IMR-90 (cell line): ENCODE measurements at regions not wholly inside any gene's neighbourhood (a gene's known extent, or its start where the extent isn't known, plus 50 kb on each side); places are given as distances from the start of the nearest gene placed in this dataset.

Experiments
- ATAC-seq: fragments of 200-7000 bp; cut with Tn5 transposase; 2 replicates; pipeline ENCODE4 v1.9.1; 2020; ENCODE audit warnings: low read depth, mild to moderate bottlenecking, moderate library complexity
- BruUV-seq: library from RNA; stranded (reverse); fragments of 400-500 nt; replicated peaks from 2 replicates; lab custom pipeline; 2021; lab: Mats Ljungman, UMichigan
- CTCF ChIA-PET: fragments of 300-600 bp; formaldehyde crosslinking; extraction: SDS; loops from one replicate; lab custom pipeline; 2021; ENCODE audit warnings: antibody characterized with exemption; lab: Yijun Ruan, JAX
- POLR2A ChIA-PET: fragments of 300-600 bp; sonication (Branson Sonifier 250); formaldehyde crosslinking; loops from one replicate; lab custom pipeline; 2022; ENCODE audit warnings: antibody characterized with exemption; ENCODE audit not compliant: unreplicated experiment; lab: Charles Lee
- DNase-seq: peaks from one replicate; pipeline ENCODE4 v3.0.0; 2013
- H2AFZ ChIP-seq: replicated peaks from 2 replicates; pipeline ENCODE3; 2013; ENCODE audit warnings: low read length, mild to moderate bottlenecking; ENCODE audit not compliant: poor library complexity
- H2AK5ac ChIP-seq: 2 replicates; pipeline ENCODE4 v1.6.1; 2013; ENCODE audit warnings: low read depth, low read length, inconsistent platforms
- H2AK9ac ChIP-seq: replicated peaks from 2 replicates; pipeline ENCODE3; 2013; ENCODE audit warnings: mild to moderate bottlenecking, low read depth, low read length, moderate library complexity; ENCODE audit not compliant: poor library complexity
- H2BK120ac ChIP-seq: 2 replicates; pipeline ENCODE4 v1.6.1; 2013; ENCODE audit warnings: low read depth, low read length, inconsistent platforms
- H2BK15ac ChIP-seq: 3 replicates; pipeline ENCODE4 v1.6.1; 2013; ENCODE audit warnings: low read depth, low read length, inconsistent platforms
- H2BK20ac ChIP-seq: 2 replicates; pipeline ENCODE4 v1.6.1; 2013; ENCODE audit warnings: low read depth, mild to moderate bottlenecking, inconsistent platforms, low read length, moderate library complexity
- H2BK5ac ChIP-seq: 2 replicates; pipeline ENCODE4 v1.6.1; 2013; ENCODE audit warnings: mild to moderate bottlenecking, low read depth, low read length, inconsistent platforms; ENCODE audit not compliant: poor library complexity, severe bottlenecking
- H3K14ac ChIP-seq: replicated peaks from 2 replicates; pipeline ENCODE4 v1.6.1; 2013; ENCODE audit warnings: low read depth, low read length, inconsistent platforms
- H3K18ac ChIP-seq: 2 replicates; pipeline ENCODE4 v1.6.1; 2013; ENCODE audit warnings: low read depth, low read length, control low read depth
- H3K23ac ChIP-seq: 2 replicates; pipeline ENCODE4 v1.6.1; 2013; ENCODE audit warnings: low read depth, low read length, inconsistent platforms
- H3K27ac ChIP-seq: 2 replicates; pipeline ENCODE4 v1.5.1; 2013; ENCODE audit warnings: mild to moderate bottlenecking, control low read depth, low read length; ENCODE audit not compliant: insufficient read depth
- H3K27me3 ChIP-seq: 2 replicates; pipeline ENCODE4 v1.6.1; 2013; ENCODE audit warnings: low read length; ENCODE audit not compliant: control insufficient read depth, insufficient read depth
- H3K36me3 ChIP-seq: 2 replicates; pipeline ENCODE4 v1.6.1; 2013; ENCODE audit warnings: low read length, mixed read lengths; ENCODE audit not compliant: control insufficient read depth, insufficient read depth
- H3K4ac ChIP-seq: 2 replicates; pipeline ENCODE4 v1.6.1; 2013; ENCODE audit warnings: low read depth, low read length, inconsistent platforms
- H3K4me1 ChIP-seq: 2 replicates; pipeline ENCODE4 v1.6.1; 2013; ENCODE audit warnings: low read length, mixed read lengths; ENCODE audit not compliant: control insufficient read depth, insufficient read depth
- H3K4me2 ChIP-seq: 2 replicates; pipeline ENCODE4 v1.6.1; 2013; ENCODE audit warnings: low read depth, mild to moderate bottlenecking, control low read depth, low read length, moderate library complexity
- H3K4me3 ChIP-seq: 2 replicates; pipeline ENCODE4 v1.5.1; 2013; ENCODE audit warnings: low read depth, mild to moderate bottlenecking, control low read depth, low read length, moderate library complexity; ENCODE audit not compliant: insufficient read depth
- H3K56ac ChIP-seq: 2 replicates; pipeline ENCODE4 v1.6.1; 2013; ENCODE audit warnings: low read length, inconsistent platforms; ENCODE audit not compliant: insufficient read depth; ENCODE audit errors: extremely low read depth
- H3K79me1 ChIP-seq, 2 experiments: 2 replicates each; pipeline ENCODE4 v1.6.1; 2013; ENCODE audit warnings: low read length in 2 of 2, inconsistent platforms in 1 of 2, low read depth in 1 of 2
- H3K9ac ChIP-seq: 2 replicates; pipeline ENCODE4 v1.6.1; 2013; ENCODE audit warnings: low read depth, low read length, control low read depth
- H3K9me1 ChIP-seq: 2 replicates; pipeline ENCODE4 v1.6.1; 2013; ENCODE audit warnings: low read length, inconsistent platforms; ENCODE audit not compliant: insufficient read depth
- H3K9me3 ChIP-seq: 2 replicates; pipeline ENCODE4 v1.6.1; 2013; ENCODE audit warnings: low read length; ENCODE audit not compliant: control insufficient read depth, insufficient read depth
- H4K20me1 ChIP-seq: 2 replicates; pipeline ENCODE4 v1.6.1; 2013; ENCODE audit warnings: low read length, inconsistent platforms; ENCODE audit not compliant: insufficient read depth
- H4K5ac ChIP-seq: 2 replicates; pipeline ENCODE4 v1.6.1; 2013; ENCODE audit warnings: mild to moderate bottlenecking, low read depth, low read length, control low read depth
- H4K8ac ChIP-seq, 2 experiments: 2 replicates each; pipeline ENCODE4 v1.6.1; 2013; ENCODE audit warnings: low read depth in 2 of 2, low read length in 2 of 2, control low read depth in 1 of 2, inconsistent platforms in 1 of 2
- H4K91ac ChIP-seq: 2 replicates; pipeline ENCODE4 v1.6.1; 2013; ENCODE audit warnings: low read depth, low read length, inconsistent platforms; ENCODE audit not compliant: insufficient read depth
- CHD1 ChIP-seq: IDR thresholded peaks from 2 replicates; pipeline ENCODE4 v1.6.1; 2012; ENCODE audit warnings: low read depth, low read length, improper control_type of control experiment
- FOS ChIP-seq: fragments of 150-350 bp; IDR thresholded peaks from 2 replicates; pipeline ENCODE4 v1.6.1; 2016; ENCODE audit warnings: low read depth, low read length
- MAFK ChIP-seq: IDR thresholded peaks from 2 replicates; pipeline ENCODE4 v1.6.1; 2012; ENCODE audit warnings: low read depth, low read length, improper control_type of control experiment
- MAZ ChIP-seq: IDR thresholded peaks from 2 replicates; pipeline ENCODE4 v1.6.1; 2012; ENCODE audit warnings: low read depth, mild to moderate bottlenecking, low read length, improper control_type of control experiment, moderate library complexity, borderline replicate concordance
- MXI1 ChIP-seq: IDR thresholded peaks from 2 replicates; pipeline ENCODE4 v1.6.1; 2012; ENCODE audit warnings: low read depth, mild to moderate bottlenecking, low read length, moderate library complexity, borderline replicate concordance
- POLR2A ChIP-seq: IDR thresholded peaks from 2 replicates; pipeline ENCODE4 v1.6.1; 2012; ENCODE audit warnings: mild to moderate bottlenecking, low read depth, low read length
- RAD21 ChIP-seq: IDR thresholded peaks from 2 replicates; pipeline ENCODE4 v1.6.1; 2012; ENCODE audit warnings: low read length, improper control_type of control experiment
- RCOR1 ChIP-seq: IDR thresholded peaks from 2 replicates; pipeline ENCODE4 v1.6.1; 2012; ENCODE audit warnings: mild to moderate bottlenecking, low read length, improper control_type of control experiment; ENCODE audit not compliant: insufficient replicate concordance
- RFX5 ChIP-seq: IDR thresholded peaks from 2 replicates; pipeline ENCODE4 v1.8.0; 2012; ENCODE audit warnings: low read depth, mild to moderate bottlenecking, low read length, moderate library complexity
- WGBS, 2 experiments: methylation state at CpG; one replicate each; pipeline versions ENCODE4 v1.1.5 to v1.1.7; 2013; ENCODE audit warnings: missing lambda C conversion rate in 2 of 2; ENCODE audit not compliant: insufficient read length in 1 of 2; ENCODE audit errors: extremely low coverage in 2 of 2; 5-methylcytosine and 5-hydroxymethylcytosine counted together
- dilution Hi-C: fragments of 300-500 bp; cut with HindIII; formaldehyde crosslinking; loops from one replicate; pipeline ENCODE4 v1.14.3; 2018; ENCODE audit warnings: low sequenced_read_pairs; ENCODE audit not compliant: unreplicated experiment
- in situ Hi-C: fragments of 300-500 bp; cut with MboI; formaldehyde crosslinking; loops from 3 replicates; pipeline ENCODE4 v1.14.3; 2019; ENCODE audit warnings: low sequenced_read_pairs, inconsistent platforms, mixed read lengths
- intact Hi-C: fragments of 100-400 bp; cut with micrococcal nuclease; formaldehyde crosslinking; loops from 2 replicates; pipeline ENCODE4 v1.10.0; 2022
- TF ChIP-seq, protein P1 (sequence below): conservative IDR thresholded peaks from 2 replicates; pipeline ENCODE4 v1.5.1; 2012; ENCODE audit warnings: mild to moderate bottlenecking, low read depth, low read length, improper control_type of control experiment

DNA sequence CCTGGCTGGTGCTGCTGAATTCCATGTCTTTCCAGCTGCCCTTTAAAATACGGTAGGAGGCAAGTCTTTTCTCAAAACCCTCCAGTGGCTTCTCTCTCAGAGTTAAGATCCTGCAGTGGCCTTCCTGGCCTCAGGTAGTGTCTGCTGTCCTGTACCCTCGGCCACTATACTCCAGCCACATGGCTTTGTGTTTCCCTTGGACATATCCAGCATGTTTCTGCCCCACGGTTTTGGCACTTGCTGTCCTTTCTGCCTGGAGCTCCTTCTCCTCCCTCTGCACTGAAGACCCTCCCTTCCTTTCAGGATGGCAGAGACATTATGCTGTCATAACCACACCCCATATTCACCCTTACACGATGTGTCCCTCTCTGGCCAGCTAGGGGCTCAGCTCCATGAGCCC lies 76.5 kb upstream of the B3GAT1 start:
- Histone ChIP-seq H3K4ac (no peak overlapping the region), H3K18ac (no peak overlapping the region), H4K91ac (no peak overlapping the region), H3K27me3 (no peaks in the 10 kb centered on the region), H2BK120ac (no peak overlapping the region), H2BK15ac (no peak overlapping the region), H2BK20ac (no peak overlapping the region), H3K9me3 (peaks cover 41% of the 10 kb centered on the region), H3K4me2 (no peak overlapping the region), H4K8ac (no peak overlapping the region), H3K79me1 (no peaks in the 10 kb centered on the region), H2BK5ac (no peak overlapping the region), H3K36me3 (no peaks in the 10 kb centered on the region), H3K4me1 (no peaks in the 10 kb centered on the region), H3K9ac (no peak overlapping the region), H3K23ac (no peak overlapping the region), H3K14ac (no peak overlapping the region), H3K4me3 (no peak overlapping the region), H3K56ac (no peak overlapping the region), H2AFZ (no peak overlapping the region), H3K27ac (no peak overlapping the region), H3K9me1 (no peaks in the 10 kb centered on the region), H2AK9ac (no peak overlapping the region), H4K5ac (no peak overlapping the region), H4K20me1 (no peaks in the 10 kb centered on the region), H2AK5ac (no peak overlapping the region)
- intact Hi-C loops = no loop called here
- CTCF ChIA-PET = no interaction called here
- 39% methylated on average over 3 of the region's 4 CpGs; no CpG with 5 or more reads in 1 of the 2 experiments for WGBS, 2 experiments
- POLR2A ChIA-PET = no interaction called here
- in situ Hi-C loops = no loop called here
- dilution Hi-C loops = no loop called here
- no peak for ATAC-seq
- no peak for DNase-seq
- TF ChIP-seq, protein P1, sequence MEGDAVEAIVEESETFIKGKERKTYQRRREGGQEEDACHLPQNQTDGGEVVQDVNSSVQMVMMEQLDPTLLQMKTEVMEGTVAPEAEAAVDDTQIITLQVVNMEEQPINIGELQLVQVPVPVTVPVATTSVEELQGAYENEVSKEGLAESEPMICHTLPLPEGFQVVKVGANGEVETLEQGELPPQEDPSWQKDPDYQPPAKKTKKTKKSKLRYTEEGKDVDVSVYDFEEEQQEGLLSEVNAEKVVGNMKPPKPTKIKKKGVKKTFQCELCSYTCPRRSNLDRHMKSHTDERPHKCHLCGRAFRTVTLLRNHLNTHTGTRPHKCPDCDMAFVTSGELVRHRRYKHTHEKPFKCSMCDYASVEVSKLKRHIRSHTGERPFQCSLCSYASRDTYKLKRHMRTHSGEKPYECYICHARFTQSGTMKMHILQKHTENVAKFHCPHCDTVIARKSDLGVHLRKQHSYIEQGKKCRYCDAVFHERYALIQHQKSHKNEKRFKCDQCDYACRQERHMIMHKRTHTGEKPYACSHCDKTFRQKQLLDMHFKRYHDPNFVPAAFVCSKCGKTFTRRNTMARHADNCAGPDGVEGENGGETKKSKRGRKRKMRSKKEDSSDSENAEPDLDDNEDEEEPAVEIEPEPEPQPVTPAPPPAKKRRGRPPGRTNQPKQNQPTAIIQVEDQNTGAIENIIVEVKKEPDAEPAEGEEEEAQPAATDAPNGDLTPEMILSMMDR = no peak
- TF ChIP-seq FOS (no peak), MXI1 (no peak), RCOR1 (no peak), POLR2A (no peak), MAFK (no peak), RAD21 (no peak), RFX5 (no peak), CHD1 (no peak), MAZ (no peak)
- no TSS peak for BruUV-seq
